ENCODE measurements at regions not wholly inside any gene's neighbourhood (a gene's known extent, or its start where the extent isn't known, plus 50 kb on each side); places are given as distances from the start of the nearest gene placed in this dataset.

DNA sequence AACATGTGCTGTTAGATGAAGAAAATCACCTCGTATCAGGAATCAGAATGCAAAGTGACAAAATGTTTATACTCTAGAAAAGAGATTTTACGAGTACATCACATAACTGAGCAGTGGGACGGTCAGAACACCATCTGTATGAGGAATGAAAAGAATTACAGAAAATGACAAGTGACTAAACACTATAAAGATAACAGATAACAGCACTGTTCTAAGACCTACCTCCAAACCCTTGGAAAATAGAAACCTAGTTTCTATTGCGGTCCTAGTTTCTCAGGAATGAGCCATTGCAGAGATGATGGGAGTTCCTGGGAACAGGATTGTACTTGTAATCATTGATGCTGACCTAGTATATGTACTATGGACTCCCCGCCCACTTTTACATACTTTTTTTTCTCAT is 839.4 kb upstream of the ADAMTS5 start:
- Histone ChIP-seq H3K36me3 (no peaks in the 10 kb centered on the region), H3K9me3 (ENCODE audit: severe bottlenecking) (no peaks in the 10 kb centered on the region), H3K27ac (no peak overlapping the region), H3K27me3 (ENCODE audit: insufficient read depth, low read depth, severe bottlenecking) (peaks cover 70% of the 10 kb centered on the region), H3K4me3 (ENCODE audit: low read depth, low read length) (no peak overlapping the region)
- TF ChIP-seq, protein P1, sequence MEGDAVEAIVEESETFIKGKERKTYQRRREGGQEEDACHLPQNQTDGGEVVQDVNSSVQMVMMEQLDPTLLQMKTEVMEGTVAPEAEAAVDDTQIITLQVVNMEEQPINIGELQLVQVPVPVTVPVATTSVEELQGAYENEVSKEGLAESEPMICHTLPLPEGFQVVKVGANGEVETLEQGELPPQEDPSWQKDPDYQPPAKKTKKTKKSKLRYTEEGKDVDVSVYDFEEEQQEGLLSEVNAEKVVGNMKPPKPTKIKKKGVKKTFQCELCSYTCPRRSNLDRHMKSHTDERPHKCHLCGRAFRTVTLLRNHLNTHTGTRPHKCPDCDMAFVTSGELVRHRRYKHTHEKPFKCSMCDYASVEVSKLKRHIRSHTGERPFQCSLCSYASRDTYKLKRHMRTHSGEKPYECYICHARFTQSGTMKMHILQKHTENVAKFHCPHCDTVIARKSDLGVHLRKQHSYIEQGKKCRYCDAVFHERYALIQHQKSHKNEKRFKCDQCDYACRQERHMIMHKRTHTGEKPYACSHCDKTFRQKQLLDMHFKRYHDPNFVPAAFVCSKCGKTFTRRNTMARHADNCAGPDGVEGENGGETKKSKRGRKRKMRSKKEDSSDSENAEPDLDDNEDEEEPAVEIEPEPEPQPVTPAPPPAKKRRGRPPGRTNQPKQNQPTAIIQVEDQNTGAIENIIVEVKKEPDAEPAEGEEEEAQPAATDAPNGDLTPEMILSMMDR (IDR thresholded peaks at IDR 0.05; ENCODE audit: low read depth, low read length): no peak
- DNase-seq: no peak

DNA sequence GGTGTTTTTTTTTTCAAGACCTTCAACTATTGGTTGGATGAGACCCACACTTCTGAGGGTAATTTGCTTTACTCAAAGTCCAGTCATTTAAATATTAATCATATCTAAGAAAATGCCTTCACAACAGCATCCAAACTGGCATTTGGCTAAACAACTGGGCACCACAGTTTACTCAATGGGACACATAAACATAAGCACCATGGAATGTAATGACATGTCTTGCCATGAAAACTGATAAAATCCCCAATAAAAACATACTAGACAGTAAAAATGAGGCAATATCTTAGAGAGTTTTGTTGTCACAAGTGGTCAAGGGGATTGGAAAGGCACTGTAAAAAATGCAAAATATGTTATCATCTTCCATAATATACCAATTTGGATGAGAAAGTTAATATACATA is 838.8 kb upstream of the ADAMTS5 start:
- TF ChIP-seq, protein P1 (IDR thresholded peaks at IDR 0.05; ENCODE audit: low read depth, low read length): no peak
- Histone ChIP-seq H3K27ac (no peak overlapping the region), H3K4me3 (ENCODE audit: low read depth, low read length) (no peak overlapping the region), H3K9me3 (ENCODE audit: severe bottlenecking) (no peaks in the 10 kb centered on the region), H3K27me3 (ENCODE audit: insufficient read depth, low read depth, severe bottlenecking) (peaks cover 70% of the 10 kb centered on the region), H3K36me3 (no peaks in the 10 kb centered on the region)
- no peak for DNase-seq

DNA sequence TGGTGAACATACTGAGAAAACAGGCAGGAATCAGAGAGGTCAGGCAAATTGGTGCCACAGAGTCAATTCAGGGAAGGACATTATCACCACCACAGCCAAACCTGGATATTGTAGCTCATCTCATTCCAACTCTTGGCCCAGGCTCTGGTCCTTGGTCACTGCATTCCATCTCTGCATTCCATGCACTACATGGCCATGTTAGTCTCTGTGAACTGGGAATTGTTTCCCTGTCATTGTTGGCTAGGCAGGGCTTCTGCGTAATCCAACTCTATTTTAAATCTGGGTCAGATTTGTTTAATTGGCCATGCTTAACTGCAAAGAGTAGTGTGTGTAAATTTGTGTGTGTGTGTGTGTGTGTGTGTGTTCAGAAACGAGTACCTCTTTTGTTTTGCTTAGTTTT is 837.6 kb upstream of the ADAMTS5 start:
- Histone ChIP-seq H3K9me3 (ENCODE audit: severe bottlenecking) (no peaks in the 10 kb centered on the region), H3K27me3 (ENCODE audit: insufficient read depth, low read depth, severe bottlenecking) (peaks cover 75% of the 10 kb centered on the region), H3K27ac (no peak overlapping the region), H3K36me3 (no peaks in the 10 kb centered on the region), H3K4me3 (ENCODE audit: low read depth, low read length) (no peak overlapping the region)
- no peak for DNase-seq
- TF ChIP-seq, protein P1 (IDR thresholded peaks at IDR 0.05; ENCODE audit: low read depth, low read length): no peak

DNA sequence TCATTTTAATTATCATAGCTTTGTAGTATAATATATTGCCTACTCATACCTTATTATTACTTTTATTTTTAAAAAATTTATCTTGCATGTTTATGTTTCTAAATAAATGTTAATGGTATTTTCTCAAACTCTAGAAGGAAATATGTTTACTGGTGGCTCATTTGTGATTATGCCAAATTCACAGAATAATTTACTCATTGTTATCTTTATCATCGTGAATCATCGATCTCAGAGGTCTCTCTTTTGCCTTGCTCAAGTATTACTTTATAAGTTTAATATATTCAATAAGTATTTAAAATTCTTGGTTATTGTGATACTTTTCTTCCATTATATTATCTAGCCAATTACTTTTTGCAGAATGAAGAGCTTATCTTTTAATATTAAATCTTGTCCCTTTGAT is 836.7 kb upstream of the ADAMTS5 start:
- no peak for DNase-seq
- TF ChIP-seq, protein P1 (IDR thresholded peaks at IDR 0.05; ENCODE audit: low read depth, low read length): no peak

DNA sequence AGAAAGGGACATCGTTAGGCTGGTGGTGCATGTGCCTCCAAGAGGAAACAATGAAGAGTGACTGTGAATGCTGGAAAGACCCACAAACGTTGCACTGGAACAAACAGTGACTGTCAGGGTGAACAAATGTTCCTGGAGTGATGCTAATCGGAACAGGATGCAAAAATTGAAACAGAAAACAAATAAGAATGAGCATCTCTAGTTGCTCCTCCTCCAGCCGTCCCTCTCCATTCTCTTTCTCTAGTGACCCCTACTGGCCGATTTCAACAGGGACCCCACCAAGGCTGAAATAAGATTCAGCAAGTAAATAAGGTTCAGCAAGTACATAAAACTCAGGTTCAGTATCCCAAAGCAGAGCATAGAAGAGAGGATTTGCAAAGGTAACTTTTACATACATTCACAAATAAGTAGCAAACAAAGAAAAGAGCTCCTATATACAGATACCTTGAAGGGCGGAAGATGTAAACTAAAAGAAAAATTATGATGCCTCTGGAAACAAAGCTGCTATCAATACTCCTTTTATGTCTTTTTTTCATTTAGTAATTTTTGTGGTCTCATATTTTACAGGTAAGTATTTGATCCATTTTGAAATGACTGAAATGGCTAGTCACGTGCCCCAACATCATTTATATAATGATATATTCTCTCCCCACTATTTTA is 836.1 kb upstream of the ADAMTS5 start:
- peak; percentile 26 for DNase-seq
- H3K27ac ChIP-seq: no peak overlapping the region
- H3K27me3 ChIP-seq (ENCODE audit: insufficient read depth, low read depth, severe bottlenecking): peaks cover 74% of the 10 kb centered on the region
- TF ChIP-seq, protein P1 (IDR thresholded peaks at IDR 0.05; ENCODE audit: low read depth, low read length): peak; percentile 63
- no peak overlapping the region for H3K4me3 ChIP-seq (ENCODE audit: low read depth, low read length)
- no peaks in the 10 kb centered on the region for H3K9me3 ChIP-seq (ENCODE audit: severe bottlenecking)
- no peaks in the 10 kb centered on the region for H3K36me3 ChIP-seq

More for the DNA sequence above, 836.7 kb upstream of the ADAMTS5 start:
- Histone ChIP-seq H3K9me3 (ENCODE audit: severe bottlenecking) (no peaks in the 10 kb centered on the region), H3K27me3 (ENCODE audit: insufficient read depth, low read depth, severe bottlenecking) (peaks cover 75% of the 10 kb centered on the region), H3K4me3 (ENCODE audit: low read depth, low read length) (no peak overlapping the region), H3K27ac (no peak overlapping the region), H3K36me3 (no peaks in the 10 kb centered on the region)

DNA sequence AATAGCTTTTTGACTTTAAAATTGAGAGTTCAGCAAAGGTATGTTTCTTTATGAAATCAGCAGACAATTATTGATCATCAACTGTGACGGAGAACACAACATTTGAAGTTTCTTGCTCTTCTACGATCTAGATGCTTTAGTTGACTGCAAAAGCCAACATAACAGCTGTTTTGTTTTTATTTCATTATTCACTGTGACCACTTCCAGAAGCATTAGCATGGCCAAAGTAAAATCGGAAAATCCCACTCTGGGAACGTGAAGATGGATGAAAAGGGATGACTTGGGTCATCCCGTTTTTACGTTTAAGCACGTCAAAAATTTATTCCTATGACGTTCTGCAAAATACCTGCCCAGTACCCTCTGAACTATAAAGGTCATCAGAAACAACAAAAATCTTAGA is 833.0 kb upstream of the ADAMTS5 start:
- DNase-seq: no peak
- no peaks in the 10 kb centered on the region for H3K9me3 ChIP-seq (ENCODE audit: severe bottlenecking)
- H3K27me3 ChIP-seq (ENCODE audit: insufficient read depth, low read depth, severe bottlenecking): peaks cover 70% of the 10 kb centered on the region
- no peak overlapping the region for H3K4me3 ChIP-seq (ENCODE audit: low read depth, low read length)
- no peak overlapping the region for H3K27ac ChIP-seq
- TF ChIP-seq, protein P1 (IDR thresholded peaks at IDR 0.05; ENCODE audit: low read depth, low read length): no peak
- H3K36me3 ChIP-seq: no peaks in the 10 kb centered on the region
